ENCODE measurements at regions not wholly inside any gene's neighbourhood (a gene's known extent, or its start where the extent isn't known, plus 50 kb on each side); places are given as distances from the start of the nearest gene placed in this dataset.
"Not testable (repeated sequence)": the region's sequence is repeated elsewhere in the genome, so short reads cannot be mapped to it uniquely, and the experiment has no call there.

DNA sequence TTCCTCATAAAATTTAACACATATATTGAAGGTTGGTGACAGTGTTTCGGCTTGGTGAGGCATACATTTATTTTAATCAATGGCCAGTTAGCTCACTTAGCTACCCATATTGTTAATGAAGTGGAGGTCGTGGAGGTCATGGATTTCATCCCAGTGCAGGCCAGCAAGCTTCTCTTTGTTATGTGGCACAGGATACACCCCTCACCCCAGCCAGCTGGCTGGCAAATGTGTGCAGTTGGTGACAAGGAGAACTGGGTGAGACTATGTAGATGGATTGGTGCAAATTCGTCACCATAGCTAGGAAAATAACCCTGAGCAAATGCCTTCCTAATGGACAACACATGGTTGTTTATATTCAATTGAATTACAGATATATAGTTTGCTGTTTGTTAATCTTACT, 50.5 kb upstream of the FOXP2 start:
- no peak for DNase-seq

- DNase-seq, result no peak
These were observed 51.3 kb upstream of the FOXP2 start for GRCh38 chr7:114363292-114363691.

DNA sequence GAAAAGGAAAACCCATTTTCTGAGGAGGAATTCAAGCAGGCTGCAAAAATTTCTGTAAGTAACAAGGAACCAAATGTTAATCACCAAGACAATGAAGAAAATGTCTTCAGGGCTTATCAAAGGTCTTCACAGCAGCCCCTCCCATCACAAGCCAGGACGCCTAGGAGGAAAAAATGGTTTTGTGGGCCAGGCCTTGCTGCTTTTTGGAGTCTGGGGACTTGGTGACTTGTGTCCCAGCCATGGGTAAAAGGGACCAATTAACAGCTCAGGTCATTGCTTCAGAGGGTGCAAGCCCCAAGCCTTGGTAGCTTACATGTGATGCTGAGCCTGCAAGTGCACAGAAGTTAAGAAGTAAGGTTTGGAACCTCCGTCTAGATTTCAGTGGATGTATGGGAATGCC, 55.7 kb upstream of the FOXP2 start:
- DNase-seq, result no peak

DNA sequence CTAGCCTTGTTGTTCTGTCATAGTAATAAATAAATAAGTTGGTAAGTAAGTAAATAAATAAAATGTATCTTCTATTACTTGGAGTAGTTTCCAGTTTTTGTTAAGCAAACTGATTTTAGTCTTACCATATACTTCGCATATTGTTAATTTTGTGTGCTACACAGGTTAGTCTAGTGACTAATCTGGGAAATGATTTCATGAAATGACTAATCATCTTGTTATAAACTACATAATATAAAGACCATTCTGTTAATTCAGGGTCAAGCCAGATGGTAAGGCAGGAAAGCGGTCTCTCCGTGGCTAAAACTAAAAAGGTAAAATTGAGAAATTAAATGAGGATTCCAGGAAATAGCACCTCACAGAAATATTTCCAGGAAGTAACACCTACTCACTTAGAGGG, 58.5 kb upstream of the FOXP2 start:
- no peak for DNase-seq

GRCh38 chr7:114354306-114354705, 60.3 kb upstream of the FOXP2 start:
- DNase-seq, result no peak

DNA sequence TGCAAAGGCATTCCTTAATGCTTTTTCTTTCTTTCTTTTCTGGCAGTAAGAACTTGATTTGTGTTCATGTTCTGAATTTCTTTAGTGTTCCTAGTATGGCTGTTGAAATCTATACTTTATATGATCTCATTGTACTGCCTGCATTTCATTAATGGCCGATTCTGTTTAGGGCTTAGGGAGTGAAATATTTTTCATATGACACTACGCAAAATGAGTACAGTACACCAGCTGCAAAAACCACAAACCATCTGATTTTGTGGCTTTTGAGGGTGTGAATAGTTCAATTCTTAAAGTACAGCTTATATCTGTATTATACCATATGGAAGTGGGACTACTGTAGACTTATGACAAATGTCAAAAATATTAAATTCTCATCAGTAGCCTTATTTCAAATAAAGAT, 69.1 kb upstream of the FOXP2 start:
- DNase-seq, result no peak

DNA sequence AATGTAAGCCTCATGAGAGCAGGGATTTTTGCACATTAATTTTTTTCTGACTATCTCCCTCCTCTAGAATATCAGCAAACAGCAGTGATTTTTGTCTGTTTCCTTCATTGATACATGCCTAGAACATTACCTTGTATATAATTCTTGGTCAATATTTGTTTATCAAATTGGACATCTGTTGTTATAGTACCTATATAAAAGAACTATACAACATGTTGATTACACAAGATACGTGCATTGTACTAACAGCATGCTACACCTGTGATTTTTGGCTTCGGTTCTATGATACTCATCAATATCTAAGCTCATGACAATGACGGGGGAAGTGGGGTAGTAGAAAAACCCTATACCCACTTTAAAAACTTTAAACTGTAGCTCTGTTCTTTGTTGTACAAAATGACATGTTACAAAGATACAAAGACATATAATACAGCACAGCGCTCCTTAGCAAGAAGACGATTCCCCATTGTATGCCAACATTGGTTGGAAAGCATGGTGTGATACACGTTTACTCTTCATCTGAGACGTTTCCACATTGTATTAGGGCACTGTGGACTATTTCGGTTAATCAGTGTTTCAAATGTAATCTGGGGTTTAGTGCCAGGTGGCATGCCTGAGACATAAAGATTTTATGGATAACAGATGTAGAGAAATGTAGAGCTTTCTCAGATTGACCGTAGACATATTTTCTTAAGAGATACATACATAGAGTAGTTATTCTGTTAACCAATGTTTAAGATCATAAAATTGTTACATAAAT, 70.5 kb upstream of the FOXP2 start:
- no peak for DNase-seq

GRCh38 chr7:114342431-114343179, 72.0 kb upstream of the FOXP2 start:
- DNase-seq, result no peak

- no peak for DNase-seq
These were observed 73.0 kb upstream of the FOXP2 start for GRCh38 chr7:114341648-114342047.

DNA sequence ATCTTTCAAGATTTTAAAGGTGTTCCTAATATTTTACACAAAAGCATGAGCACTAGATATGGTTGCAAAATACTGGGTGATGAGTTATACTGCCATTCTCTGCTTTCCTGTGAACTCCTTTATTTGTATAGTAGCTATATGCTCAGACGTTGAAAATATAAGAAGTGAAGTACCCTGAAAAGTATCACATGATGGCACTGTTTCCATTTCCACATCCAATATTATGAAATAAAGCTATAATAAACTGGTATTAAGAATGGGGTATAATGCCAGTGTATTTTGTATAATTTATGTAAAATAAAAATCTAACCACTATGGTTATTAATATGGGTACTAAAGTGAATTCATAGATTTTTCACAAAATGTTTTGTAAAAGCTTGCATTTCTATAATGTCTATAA, 79.6 kb upstream of the FOXP2 start:
- DNase-seq, result no peak

- DNase-seq, result not testable (repeated sequence)
These were observed 85.2 kb upstream of the FOXP2 start for GRCh38 chr7:114329458-114329857.

GRCh38 chr7:114317450-114318098, 97.0 kb upstream of the FOXP2 start:
- DNase-seq, result no peak

DNA sequence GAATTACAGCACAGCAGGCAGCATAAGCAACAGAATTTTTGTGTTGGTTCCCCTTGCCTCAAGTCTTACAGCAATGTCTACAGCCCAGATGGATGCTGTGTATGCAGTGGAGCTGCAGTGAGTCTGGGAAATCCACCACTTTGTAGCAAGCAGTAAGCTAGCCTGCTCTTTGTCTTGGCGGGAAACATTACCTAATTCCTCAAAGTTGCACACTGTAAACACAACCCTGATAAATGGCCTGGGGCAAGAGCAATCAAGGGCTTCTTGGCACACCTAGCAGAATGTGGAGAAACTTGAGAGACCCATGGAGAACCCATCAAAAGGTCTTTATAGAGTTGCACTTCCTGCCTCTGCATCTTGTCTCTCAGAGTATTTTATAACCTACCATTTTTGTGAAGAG, 102.0 kb upstream of the FOXP2 start:
- no peak for DNase-seq

GRCh38 chr7:114310345-114311110, 104.1 kb upstream of the FOXP2 start:
- no peak for DNase-seq

- no peak for DNase-seq
These were observed 104.9 kb upstream of the FOXP2 start for GRCh38 chr7:114309729-114310128.

- DNase-seq, result no peak
These were observed 111.3 kb upstream of the FOXP2 start for GRCh38 chr7:114303301-114303700.

- DNase-seq, result no peak
These were observed 111.8 kb upstream of the FOXP2 start for GRCh38 chr7:114302858-114303257.

GRCh38 chr7:114298011-114298410, 116.6 kb upstream of the FOXP2 start:
- DNase-seq, result no peak

GRCh38 chr7:114297121-114297520, 117.5 kb upstream of the FOXP2 start:
- no peak for DNase-seq

DNA sequence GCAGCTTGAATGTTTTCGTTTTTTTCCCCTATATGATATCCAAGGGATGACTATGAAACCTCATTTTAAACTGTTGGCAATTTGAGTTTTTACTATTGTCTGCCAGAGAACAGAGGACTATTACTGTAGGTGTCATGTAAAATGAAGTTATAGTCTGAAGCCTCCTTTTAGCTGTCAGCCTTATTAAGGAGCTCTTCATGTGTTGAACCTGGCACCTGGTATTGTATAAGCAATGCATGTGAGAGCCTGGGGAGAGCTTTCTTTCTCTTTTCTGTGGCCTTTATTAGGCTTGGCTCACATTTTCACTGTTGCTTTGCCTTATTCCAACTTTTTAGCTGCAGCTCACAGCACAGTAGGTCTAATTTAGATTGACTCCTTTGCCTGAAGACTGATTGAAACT, 119.1 kb upstream of the FOXP2 start:
- DNase-seq, result no peak

DNA sequence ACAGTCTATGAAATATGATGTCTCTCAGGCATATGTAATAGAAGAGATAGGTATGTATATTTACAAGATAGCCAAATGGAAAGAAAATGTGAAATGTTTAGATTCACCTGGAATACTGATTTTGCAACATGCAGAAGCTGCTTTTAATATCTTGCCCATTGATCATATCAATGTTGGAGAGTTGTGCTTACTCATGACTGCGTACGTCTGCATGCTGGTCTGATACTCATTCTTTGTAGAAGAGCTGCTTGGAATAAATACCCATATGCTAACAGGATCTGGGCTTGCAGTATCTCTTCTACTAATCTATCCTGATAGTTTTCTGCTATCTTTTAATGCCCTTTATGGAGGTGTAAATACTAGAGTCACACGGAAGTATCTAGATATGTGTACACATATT, 120.6 kb upstream of the FOXP2 start:
- no peak for DNase-seq

- no peak for DNase-seq
These were observed 121.2 kb upstream of the FOXP2 start for GRCh38 chr7:114293289-114294012.

GRCh38 chr7:114279901-114280300, 134.7 kb upstream of the FOXP2 start:
- no peak for DNase-seq
